HG03196 (cell line): ENCODE measurements at regions not wholly inside any gene's neighbourhood (a gene's known extent, or its start where the extent isn't known, plus 50 kb on each side); places are given as distances from the start of the nearest gene placed in this dataset.
"Not testable (repeated sequence)": the region's sequence is repeated elsewhere in the genome, so short reads cannot be mapped to it uniquely, and the experiment has no call there.

Experiments
- ATAC-seq: cut with Tn5 transposase; IDR thresholded peaks from one replicate; pipeline ENCODE4 v1.9.1; 2021; ENCODE audit not compliant: unreplicated experiment

DNA sequence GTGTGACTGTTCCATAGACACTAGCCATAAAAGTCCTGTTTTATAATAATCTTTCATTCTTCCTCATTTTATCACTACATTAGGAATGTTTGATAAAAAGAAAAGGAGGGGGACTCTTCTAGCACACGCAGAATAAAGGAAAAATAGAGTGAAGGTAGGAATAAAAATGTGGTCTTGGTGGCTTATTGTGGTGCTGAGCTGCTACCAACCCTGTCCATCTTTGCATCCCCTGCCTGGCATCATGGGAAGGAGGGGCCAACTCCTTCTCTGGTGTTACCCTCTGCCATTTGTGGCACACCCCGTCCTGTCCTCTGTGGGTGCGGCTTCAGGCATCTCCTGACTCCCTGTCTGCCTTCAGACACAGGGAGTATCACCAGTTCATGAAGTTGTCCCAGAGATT, 104.9 kb upstream of the ZNF536 start:
- no peak for ATAC-seq

DNA sequence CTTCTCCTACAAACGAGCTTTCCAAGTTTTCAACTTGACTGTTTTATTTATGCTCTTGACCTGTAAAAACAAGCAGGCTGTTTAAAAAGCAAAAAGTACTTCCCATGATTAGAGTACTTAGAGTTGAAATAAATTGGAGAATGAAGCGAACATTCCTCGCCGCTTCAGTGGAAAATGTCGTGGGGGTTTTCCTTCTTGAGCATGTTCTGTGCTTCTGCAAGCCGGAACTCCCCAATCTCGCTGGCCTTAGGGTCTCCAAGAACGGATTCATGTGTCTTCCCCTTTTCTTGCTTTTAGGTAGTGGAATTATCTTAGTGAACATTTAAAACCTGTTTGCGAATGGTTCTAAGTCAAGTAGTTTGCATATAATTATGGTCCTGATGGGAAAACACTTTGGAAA, 103.6 kb upstream of the ZNF536 start:
- ATAC-seq, result no peak

DNA sequence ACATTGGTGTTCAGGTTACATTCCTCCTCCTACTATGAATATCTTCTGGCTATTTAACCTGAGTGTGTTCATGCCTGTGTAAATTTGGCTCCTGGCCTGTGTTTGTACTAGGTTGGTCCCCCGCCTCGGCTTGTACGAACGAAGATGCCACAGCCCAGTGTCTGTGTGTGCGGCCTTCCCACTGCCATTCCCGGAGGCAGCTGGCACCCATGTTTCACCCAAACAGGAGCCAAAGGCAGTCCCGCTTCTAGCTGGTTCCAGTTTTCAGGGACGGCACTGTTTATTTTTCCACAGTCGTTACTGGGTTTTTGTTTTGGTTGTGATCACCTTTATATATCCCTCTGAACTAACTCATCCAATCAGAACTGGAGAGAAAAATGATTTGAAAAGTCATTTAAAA, 102.5 kb upstream of the ZNF536 start:
- no peak for ATAC-seq

DNA sequence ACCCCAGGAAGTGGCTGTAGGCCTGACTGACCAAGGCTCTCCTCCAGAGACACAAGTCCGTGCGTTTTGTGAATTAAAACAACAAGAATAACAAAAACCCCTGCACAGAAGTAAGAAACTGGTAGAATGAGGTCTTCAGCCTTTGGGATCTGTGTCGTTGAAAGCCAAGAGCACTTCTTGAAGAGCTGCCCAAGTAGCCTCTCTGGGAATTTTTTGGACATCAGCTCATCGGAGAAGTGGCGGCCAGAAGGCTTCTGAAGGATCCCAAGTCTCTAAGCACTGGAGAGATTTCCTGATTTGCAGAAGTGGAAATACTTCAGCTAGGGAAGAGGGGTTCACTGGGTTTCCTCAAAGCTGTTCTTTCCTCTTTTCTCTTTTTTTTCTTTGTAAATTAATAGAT, 100.4 kb upstream of the ZNF536 start:
- no peak for ATAC-seq

DNA sequence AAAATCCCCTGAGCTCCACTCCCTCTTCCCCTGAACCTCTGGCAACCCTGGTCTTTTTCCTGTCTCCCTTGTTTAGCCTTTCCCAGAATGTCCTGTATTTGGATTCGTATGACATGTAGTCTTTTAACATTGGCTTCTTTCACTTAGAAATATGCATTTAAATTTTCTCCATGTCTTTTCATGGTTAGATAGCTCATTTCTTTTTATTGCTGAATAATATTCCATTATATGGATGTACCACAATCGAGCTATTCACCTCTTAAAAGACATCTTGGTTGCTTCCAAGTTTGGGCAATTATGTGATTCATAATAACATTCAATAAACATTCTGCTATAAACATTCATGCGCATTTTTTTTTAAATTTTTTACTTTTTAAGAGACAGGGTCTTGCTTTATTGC, 99.6 kb upstream of the ZNF536 start:
- no peak for ATAC-seq

DNA sequence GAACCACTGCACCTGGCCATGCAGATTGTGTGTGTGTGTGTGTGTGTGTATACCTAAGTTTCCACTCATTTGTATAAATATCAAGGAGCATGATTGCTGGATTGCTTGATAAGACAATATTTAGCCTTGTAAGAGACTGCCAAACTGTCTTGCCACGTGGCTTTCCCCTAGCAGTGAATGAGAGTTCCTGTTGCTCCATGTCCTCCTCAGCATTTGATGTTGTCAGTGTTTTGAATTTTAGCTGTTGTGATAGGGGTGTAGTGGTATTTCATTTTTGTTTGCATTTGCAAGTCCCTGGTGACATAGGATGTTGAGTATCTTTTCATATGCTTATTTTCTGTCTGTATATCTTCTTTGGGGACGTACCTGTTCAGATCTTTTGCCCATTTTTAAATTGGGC, 99.0 kb upstream of the ZNF536 start:
- no peak for ATAC-seq

DNA sequence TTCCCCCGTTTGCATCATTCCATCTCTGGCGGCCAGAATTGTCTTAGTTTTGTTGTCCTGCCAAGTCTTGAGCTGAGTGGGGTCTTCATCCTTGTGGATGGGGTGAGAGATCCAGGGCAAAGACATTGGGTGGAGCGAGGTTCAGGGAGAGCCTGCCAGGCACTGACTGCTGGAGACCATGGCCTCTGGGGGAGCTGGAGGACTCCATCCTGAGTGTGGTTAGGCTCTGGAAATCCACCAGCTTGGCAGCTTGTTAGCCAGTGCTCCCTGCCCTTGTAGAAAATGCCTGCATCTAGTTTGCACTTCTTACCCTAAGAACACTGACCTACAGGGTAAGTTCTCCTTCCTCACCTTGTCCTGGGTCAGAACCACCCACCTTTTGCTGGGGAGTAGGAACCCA, 97.2 kb upstream of the ZNF536 start:
- ATAC-seq, result no peak

DNA sequence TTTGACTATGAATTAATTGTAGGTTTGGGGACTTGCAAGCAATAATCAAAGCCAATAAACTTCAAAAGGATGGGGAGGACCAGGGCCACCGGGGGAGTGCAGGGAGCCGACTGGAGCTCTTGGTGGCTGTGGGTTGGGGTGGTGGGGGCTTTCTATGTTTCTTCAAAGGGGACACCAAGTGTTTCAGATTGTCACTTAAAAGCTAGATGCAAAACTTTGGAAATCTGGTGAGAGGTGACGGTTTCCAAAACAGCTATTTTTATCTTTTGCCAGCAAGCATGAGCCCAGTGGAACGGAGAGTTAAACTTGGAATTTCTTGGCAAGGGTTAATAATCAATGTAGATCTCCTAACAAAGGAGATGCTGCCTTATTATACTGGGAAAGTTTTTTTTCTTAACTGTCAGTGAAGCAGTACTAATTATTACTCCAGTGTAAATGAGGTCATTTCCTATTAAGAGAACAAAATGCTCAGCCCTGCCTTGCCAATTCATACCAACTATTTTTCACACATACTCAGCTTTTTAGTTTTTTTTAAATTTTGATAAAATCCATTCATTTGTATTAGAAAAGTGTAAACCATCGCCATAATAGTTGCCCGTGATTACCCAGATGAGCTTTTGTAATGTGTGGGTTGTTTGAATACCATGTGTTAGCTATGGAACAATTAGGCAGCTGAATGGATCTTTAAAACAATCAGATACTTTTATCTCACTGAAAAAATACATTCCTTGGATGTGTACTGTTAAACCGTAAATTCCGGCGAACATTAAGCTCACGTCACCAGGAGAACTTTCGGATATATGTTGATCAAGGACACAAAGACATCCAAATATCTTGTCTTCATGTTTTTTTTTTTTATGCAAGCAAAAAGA, 95.9 kb upstream of the ZNF536 start:
- ATAC-seq, result no peak

DNA sequence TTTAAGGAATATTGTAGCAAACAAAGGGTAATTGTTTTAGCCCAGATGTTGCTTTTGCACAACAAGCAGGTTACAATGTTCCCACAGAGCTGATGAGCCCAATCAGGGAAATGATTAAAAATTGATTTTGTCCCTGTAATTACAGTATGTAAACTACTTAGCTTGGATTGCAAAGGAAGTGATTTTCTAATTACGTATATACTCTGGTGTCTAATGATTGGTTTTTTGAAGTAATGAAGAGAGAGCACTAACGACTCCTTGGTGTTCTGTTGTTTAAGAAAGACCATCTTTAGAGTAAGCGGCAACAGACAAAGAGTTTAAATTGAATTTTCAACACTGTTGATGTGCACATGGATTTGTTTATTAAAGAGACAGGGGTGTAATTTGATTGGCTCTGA, 95.3 kb upstream of the ZNF536 start:
- ATAC-seq, result no peak

DNA sequence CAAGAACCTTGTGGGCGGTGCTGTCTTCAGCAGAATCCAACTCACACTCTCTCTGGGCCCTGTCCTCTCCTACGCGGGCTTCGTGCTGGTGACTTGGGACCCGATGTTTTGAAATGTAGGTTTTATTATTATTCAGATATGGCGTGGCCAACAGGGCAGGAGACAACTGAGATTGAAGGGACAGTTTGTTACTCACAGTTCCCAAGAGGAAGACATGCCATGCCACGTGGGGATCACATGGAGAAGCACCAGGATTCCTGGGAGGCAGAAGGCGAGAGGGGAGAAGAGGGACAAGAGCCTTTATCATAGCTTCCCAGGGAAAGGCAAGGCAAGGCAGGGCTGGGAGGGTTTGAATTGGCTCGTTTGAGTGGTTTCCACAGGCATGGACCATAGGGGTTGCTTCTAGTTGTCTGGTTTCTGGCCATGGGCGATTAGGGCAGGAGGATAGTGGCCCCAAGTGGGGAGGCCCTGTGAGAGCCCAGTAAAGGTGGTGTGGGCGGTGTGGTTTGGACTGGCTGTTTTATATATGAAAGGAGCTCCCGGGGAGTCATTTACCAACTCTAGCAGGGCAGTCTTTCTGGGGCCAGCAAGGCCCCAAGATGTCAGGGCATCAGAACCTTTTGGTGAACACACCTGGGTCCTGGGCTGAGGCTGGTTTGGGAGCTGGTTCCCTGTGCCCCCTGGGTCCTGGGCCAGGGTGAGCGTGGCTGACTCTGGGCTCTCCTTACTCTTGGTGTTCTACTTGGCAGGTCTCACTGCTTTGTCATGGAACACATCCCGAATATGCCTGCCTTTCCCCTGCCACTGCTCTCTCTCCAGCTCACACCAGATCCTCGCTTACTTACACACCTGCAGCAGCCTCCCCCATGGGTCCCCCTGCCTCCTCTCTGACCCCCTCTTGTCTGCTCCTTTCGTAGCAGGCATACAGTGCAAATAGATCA, 94.0 kb upstream of the ZNF536 start:
- no peak for ATAC-seq

DNA sequence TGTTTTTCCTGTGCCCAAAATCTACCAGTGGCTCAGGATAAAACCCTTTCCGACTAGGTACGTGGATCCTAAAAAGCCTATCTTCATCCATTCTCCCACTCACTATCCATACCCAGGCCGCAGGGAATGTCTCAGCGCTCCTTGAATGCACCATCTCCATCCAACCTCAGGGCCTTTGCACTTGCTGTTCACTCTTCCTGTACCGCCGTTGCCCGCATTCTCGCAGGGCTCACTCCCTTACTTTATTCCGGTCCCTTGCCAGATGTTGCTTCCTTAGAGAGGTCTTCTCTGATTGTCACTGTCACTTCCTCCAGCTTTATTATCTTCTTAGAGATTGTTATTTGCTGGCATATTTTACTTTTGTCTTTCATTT, 93.3 kb upstream of the ZNF536 start:
- no peak for ATAC-seq

DNA sequence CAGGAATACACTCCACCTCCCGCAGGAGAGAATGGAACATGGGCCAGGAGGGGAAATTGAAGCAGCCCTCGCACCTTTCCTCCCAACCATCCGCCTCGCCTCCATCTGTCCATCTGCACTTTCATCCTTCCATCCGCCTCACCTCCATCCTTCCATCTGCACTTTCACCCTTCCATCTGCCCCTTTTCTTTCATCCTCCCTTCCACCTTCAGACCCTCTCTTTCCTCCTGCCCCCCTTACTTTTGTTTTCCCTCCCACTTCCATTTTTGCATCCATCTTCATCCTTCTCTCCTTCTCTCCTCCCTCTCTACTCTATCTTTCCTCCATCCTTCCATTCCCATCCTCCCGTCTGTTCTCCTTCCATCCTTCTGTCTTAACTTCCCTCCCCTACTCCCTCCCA, 92.2 kb upstream of the ZNF536 start:
- no peak for ATAC-seq

DNA sequence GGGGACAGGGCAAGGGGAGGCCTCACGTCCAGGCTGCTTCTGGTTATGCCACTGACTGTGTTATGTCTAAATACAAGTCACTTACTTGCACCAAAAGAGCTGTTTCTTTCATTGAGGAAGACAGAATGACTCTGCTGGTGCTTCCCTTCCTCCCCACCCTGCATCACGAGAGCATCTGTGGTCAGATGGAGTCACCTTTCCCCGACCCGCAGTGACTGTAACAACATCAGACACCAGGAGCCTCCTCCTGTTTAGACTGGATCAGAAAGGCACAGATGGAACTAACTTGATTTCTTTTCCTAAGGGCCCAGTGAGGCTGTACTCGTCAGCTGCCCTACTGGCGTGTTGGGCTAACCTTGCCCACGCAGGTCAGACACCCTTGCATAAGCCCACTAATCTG, 90.3 kb upstream of the ZNF536 start:
- ATAC-seq, result no peak

DNA sequence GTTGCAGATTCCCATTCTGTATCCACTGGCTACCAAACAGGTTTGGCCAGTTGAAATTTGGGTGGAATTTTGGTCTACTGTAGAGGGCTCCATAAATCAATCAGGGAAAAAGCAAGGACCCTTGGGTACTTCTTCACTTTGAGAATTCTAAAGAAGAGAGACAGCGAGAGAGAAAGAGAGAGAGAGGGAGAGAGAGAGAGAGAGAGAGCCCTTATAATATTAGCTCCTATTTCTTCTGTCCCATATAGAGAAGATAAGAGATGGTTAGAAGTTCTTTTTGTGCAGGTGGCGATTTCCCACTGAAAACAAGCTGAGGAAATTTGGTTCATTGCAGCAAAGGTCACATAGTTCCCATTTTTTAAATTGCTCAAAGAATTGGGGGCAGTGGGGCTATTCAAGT, 88.6 kb upstream of the ZNF536 start:
- ATAC-seq, result no peak

DNA sequence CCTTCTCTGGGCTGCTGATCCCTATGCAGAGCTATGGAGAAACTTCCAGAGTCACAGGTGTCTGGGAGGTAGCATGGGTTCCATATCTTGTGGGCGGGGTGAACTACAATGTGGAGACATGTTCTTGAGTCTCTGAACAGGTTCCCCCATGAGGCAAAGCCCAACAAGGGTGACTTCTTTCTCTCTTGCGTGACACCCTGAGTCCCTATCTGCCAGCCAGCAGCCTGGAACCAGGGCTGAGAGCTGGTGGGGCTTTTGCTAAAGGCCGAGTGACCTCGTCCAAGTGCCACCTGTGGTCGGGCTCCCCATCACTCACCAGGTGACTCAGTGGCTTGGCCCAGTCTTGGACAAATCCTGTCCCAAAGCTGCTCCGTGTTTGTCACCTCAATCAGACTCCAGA, 88.0 kb upstream of the ZNF536 start:
- ATAC-seq, result no peak

DNA sequence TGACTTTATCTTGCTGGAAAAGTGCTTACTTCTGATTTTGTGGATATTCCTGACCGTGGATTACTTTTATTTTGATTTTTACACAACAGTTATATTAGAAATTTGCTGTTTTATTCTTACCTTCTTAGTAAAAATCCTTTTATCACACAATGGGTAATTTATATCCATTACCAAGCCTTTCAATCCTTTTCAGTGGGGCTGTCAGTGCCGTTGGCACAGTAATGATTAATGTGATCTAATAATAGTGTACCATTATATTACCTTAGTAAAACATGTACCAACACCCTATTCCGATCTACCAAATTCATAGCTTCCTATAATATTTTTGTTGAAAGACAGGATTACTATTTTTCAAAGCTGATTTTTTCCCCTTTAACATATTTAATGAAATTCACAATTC, 87.3 kb upstream of the ZNF536 start:
- no peak for ATAC-seq

DNA sequence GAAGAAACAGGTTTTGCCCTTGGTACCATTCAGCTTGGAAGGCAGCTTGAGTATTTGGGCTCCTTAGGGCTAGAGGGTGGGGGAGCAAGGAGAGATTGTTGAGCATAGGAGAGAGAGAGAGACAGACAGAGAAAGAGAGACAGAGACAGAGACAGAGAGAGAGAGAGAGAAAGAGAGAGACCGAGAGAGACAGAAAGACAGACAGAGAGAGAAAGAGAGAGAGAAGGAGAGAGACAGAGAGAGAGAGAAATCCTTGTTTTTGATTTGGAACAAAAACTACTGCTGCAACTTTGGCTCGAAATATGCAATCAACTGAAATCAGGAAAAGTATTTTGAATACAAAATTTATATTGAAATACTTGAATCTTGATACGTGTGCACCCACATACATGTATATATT, 85.8 kb upstream of the ZNF536 start:
- no peak for ATAC-seq

DNA sequence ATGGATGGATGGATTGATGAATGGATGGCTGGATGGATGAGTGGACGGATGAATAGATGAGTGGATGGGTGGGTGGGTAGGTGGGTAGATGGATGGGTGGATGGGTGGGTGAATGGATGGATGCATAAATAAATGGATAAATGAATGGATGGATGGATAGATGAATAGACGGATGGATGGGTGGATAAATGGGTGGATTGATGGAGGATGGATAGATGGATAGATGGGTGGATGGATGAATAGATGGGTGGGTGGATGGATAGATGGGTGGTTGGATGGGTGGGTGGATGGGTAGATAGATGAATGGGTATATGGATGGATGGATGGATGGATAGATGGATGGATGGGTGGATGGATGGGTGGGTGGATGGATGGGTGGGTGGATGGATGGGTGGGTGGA, 84.9 kb upstream of the ZNF536 start:
- ATAC-seq, result no peak

DNA sequence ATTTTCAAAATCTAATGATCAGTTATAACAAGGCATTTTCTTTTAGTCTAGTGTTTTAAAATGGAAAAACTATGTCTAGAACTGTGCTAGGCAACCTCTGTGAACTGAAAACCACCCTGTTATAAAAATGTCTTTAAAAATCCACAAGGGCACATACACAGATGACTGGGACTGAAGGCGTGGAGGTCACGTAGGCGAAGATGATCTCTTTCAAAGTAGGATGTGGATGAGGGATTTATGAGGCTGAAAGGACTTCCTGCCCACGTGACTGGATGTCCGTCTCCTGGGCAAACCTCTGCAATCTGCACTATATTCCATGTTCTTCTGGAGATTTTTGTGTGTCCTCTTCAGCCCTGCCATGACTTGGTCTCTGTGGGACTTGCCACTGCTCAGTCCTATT, 84.2 kb upstream of the ZNF536 start:
- no peak for ATAC-seq

DNA sequence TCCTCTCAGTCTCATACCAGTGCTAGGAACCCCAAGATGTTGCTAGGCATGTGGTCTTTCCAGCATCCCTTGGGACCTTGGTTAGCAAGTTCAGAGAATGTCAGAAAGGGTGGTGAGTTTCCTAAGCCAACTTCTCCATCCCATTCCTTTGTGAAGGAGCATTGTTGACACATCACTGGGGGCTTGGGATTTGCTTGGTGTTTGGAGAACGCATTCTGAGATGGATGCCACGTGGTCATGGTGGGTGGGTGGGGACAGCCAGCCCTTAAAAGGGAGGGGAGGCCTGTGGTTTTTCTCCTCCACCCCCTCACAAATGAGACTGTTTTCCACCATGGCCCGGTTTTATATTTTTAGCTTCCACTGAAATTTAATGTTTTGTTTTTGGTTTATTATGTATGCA, 83.3 kb upstream of the ZNF536 start:
- no peak for ATAC-seq

DNA sequence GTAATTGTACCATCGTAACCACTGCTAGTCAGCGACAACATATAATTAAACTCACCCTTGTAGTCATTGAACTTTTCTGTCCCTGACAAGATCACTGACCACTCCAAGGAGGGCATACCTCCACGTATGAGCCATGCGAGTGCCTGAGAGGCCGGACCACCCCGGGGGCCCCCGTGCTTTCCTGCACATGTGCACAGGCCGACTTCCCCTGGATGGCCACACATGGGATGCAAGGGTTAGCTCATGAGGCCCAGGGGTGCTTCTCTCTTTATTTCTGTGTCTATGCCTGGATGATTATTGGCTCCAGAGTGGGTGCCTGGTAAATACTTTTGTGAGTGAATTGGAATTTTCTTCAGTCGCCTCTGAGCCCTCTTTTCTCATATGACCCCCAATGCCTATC, 82.8 kb upstream of the ZNF536 start:
- no peak for ATAC-seq

DNA sequence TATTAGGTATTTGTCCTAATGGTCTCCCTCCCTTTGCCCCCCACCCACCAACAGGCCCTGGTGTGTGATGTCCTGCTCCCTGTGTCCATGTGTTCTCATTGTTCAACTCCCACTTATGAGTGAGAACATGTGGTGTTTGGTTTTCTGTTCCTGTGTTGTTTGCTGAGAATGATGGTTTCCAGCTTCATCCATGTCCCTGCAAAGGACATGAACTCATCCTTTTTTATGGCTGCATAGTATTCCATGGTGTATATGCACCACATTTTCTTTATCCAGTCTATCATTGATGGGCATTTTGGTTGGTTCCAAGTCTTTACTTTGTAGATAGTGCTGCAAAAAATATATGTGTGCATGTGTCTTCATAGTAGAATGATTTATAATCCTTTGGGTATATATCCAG, 81.4 kb upstream of the ZNF536 start:
- not testable (repeated sequence) for ATAC-seq
